ENCODE measurements at regions not wholly inside any gene's neighbourhood (a gene's known extent, or its start where the extent isn't known, plus 50 kb on each side); places are given as distances from the start of the nearest gene placed in this dataset.

DNA sequence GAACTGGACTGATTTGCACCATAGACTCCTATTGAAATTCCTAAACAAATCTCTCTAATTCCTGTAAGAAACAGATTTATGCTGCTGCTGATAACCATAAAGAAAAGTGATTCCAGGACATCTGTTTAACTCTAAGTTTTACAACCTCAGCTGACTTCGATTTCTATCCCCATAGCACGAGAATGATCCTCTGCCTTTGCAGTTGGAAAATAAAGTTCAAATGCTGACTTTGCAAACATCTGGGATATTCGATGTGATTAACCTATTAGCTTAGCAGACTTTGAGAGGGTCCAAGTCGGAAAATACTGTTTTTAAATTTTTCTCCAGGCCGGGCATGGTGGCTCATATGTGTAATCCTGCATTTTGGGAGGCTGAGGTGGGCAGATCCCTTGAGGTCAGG lies 247.3 kb downstream of the PSAT1 start:
- TF ChIP-seq GATA2 (IDR thresholded peaks at IDR 0.05; ENCODE audit: low read depth, low read length) (no peak), GATA3 (IDR thresholded peaks at IDR 0.05; ENCODE audit: low read depth, low read length) (no peak)

All from SH-SY5Y (cell line).